WTC11 (cell line): ENCODE measurements at regions not wholly inside any gene's neighbourhood (a gene's known extent, or its start where the extent isn't known, plus 50 kb on each side); places are given as distances from the start of the nearest gene placed in this dataset.

Experiments
- ATAC-seq: fragments of 200-7000 bp; cut with Tn5 transposase; 2 replicates; pipeline ENCODE4 v1.10.0; 2021; ENCODE audit warnings: mild to moderate bottlenecking, moderate library complexity
- CTCF ChIA-PET: fragments of 300-600 bp; sonication (Branson Sonifier 250); formaldehyde crosslinking; loops from one replicate; lab custom pipeline; 2021; ENCODE audit warnings: antibody characterized with exemption; lab: Charles Lee
- POLR2A ChIA-PET: fragments of 350-600 bp; sonication (Branson Sonifier 250); formaldehyde crosslinking; loops from one replicate; lab custom pipeline; 2021; ENCODE audit warnings: antibody characterized with exemption; lab: Charles Lee
- DNase-seq: peaks from one replicate; pipeline ENCODE4 v3.0.0; 2021; ENCODE audit warnings: low spot score
- H3K27ac Mint-ChIP-seq: 2 replicates; pipeline ENCODE4 v1.8.0; 2021; ENCODE audit warnings: mixed read lengths
- H3K27me3 Mint-ChIP-seq: 2 replicates; pipeline ENCODE4 v1.8.0; 2021; ENCODE audit warnings: low read depth, mild to moderate bottlenecking, moderate library complexity, mixed read lengths
- H3K36me3 Mint-ChIP-seq: 2 replicates; pipeline ENCODE4 v1.8.0; 2021; ENCODE audit warnings: mixed read lengths
- H3K4me1 Mint-ChIP-seq: 2 replicates; pipeline ENCODE4 v1.8.0; 2022; ENCODE audit warnings: mixed read lengths
- H3K4me3 Mint-ChIP-seq: 2 replicates; pipeline ENCODE4 v1.8.0; 2021; ENCODE audit warnings: mild to moderate bottlenecking, moderate library complexity, mixed read lengths
- H3K9me3 Mint-ChIP-seq: 2 replicates; pipeline ENCODE4 v1.8.0; 2021; ENCODE audit warnings: mixed read lengths
- CBFB ChIP-seq: sonication (generic); formaldehyde crosslinking; IDR thresholded peaks from 2 replicates; pipeline ENCODE4 v1.8.1; 2022; ENCODE audit warnings: mild to moderate bottlenecking, low read depth, missing genetic modification reagents
- ELF4 ChIP-seq: sonication (generic); formaldehyde crosslinking; IDR thresholded peaks from 2 replicates; pipeline ENCODE4 v1.8.1; 2022; ENCODE audit warnings: low read depth, mild to moderate bottlenecking, moderate library complexity, missing genetic modification reagents
- ESRRA ChIP-seq: sonication (generic); formaldehyde crosslinking; IDR thresholded peaks from 2 replicates; pipeline ENCODE4 v1.8.1; 2022; ENCODE audit warnings: mild to moderate bottlenecking, missing genetic modification reagents, borderline replicate concordance
- ETV6 ChIP-seq: sonication (generic); formaldehyde crosslinking; IDR thresholded peaks from 2 replicates; pipeline ENCODE4 v1.8.1; 2022; ENCODE audit warnings: mild to moderate bottlenecking, missing genetic modification reagents
- FOXP1 ChIP-seq: sonication (generic); formaldehyde crosslinking; IDR thresholded peaks from 2 replicates; pipeline ENCODE4 v1.8.0; 2022; ENCODE audit warnings: missing genetic modification reagents, mild to moderate bottlenecking, moderate library complexity, borderline replicate concordance
- GRHL2 ChIP-seq: fragments of 250-450 bp; sonication (Bioruptor Pico); IDR thresholded peaks from 2 replicates; pipeline ENCODE4 v1.8.0; 2022; ENCODE audit warnings: mild to moderate bottlenecking, moderate library complexity; ENCODE audit not compliant: insufficient replicate concordance, severe bottlenecking
- IRF2 ChIP-seq: sonication (generic); formaldehyde crosslinking; IDR thresholded peaks from 2 replicates; pipeline ENCODE4 v1.8.0; 2022; ENCODE audit warnings: low read depth, missing genetic modification reagents, borderline replicate concordance
- JUN ChIP-seq: sonication (generic); formaldehyde crosslinking; IDR thresholded peaks from 2 replicates; pipeline ENCODE4 v1.8.0; 2023; ENCODE audit warnings: mild to moderate bottlenecking, missing genetic modification reagents
- KAT7 ChIP-seq: sonication (generic); formaldehyde crosslinking; IDR thresholded peaks from 2 replicates; pipeline ENCODE4 v1.8.1; 2023; ENCODE audit warnings: missing genetic modification reagents, mild to moderate bottlenecking, borderline replicate concordance
- NR1H2 ChIP-seq: sonication (generic); formaldehyde crosslinking; IDR thresholded peaks from 2 replicates; pipeline ENCODE4 v1.9.0; 2021; ENCODE audit warnings: mild to moderate bottlenecking, moderate library complexity, missing genetic modification reagents
- NR2C2 ChIP-seq: sonication (generic); formaldehyde crosslinking; IDR thresholded peaks from 2 replicates; pipeline ENCODE4 v1.8.0; 2022; ENCODE audit warnings: mild to moderate bottlenecking, missing genetic modification reagents
- OVOL2 ChIP-seq: fragments of 250-450 bp; sonication (Bioruptor Pico); IDR thresholded peaks from 2 replicates; pipeline ENCODE4 v1.9.0; 2021; ENCODE audit warnings: mild to moderate bottlenecking, borderline replicate concordance
- RORB ChIP-seq: fragments of 250-450 bp; sonication (Bioruptor Pico); IDR thresholded peaks from 2 replicates; pipeline ENCODE4 v1.9.0; 2021; ENCODE audit warnings: mild to moderate bottlenecking
- SP1 ChIP-seq: sonication (generic); formaldehyde crosslinking; conservative IDR thresholded peaks from 2 replicates; pipeline ENCODE4 v1.8.1; 2022; ENCODE audit warnings: missing genetic modification reagents
- TCF7 ChIP-seq: sonication (generic); formaldehyde crosslinking; IDR thresholded peaks from 2 replicates; pipeline ENCODE4 v1.8.0; 2022; ENCODE audit warnings: mild to moderate bottlenecking, low read depth, missing genetic modification reagents, moderate library complexity
- TEAD1 ChIP-seq: sonication (generic); formaldehyde crosslinking; IDR thresholded peaks from 2 replicates; pipeline ENCODE4 v1.8.0; 2022; ENCODE audit warnings: mild to moderate bottlenecking, missing genetic modification reagents
- ZNF121 ChIP-seq: sonication (generic); formaldehyde crosslinking; IDR thresholded peaks from 2 replicates; pipeline ENCODE4 v1.8.0; 2023; ENCODE audit warnings: missing genetic modification reagents
- ZNF219 ChIP-seq: sonication (generic); formaldehyde crosslinking; IDR thresholded peaks from 2 replicates; pipeline ENCODE4 v1.8.0; 2023; ENCODE audit warnings: missing genetic modification reagents, mild to moderate bottlenecking, borderline replicate concordance
- ZNF317 ChIP-seq: sonication (generic); formaldehyde crosslinking; IDR thresholded peaks from 2 replicates; pipeline ENCODE4 v1.8.1; 2023; ENCODE audit warnings: low read depth, mild to moderate bottlenecking, moderate library complexity, missing genetic modification reagents, borderline replicate concordance
- TF ChIP-seq, protein P1 (sequence below): sonication (generic); formaldehyde crosslinking; conservative IDR thresholded peaks from 2 replicates; pipeline ENCODE4 v1.8.1; 2022; ENCODE audit warnings: mild to moderate bottlenecking, missing genetic modification reagents
- TF ChIP-seq, protein P2 (sequence below): sonication (generic); formaldehyde crosslinking; IDR thresholded peaks from 2 replicates; pipeline ENCODE4 v1.8.0; 2023; ENCODE audit warnings: mild to moderate bottlenecking, missing genetic modification reagents
- TF ChIP-seq, protein P3 (sequence below): sonication (generic); formaldehyde crosslinking; IDR thresholded peaks from 2 replicates; pipeline ENCODE4 v1.8.0; 2022; ENCODE audit warnings: mild to moderate bottlenecking, missing genetic modification reagents
- TF ChIP-seq, protein P4 (sequence below): sonication (generic); formaldehyde crosslinking; IDR thresholded peaks from 2 replicates; pipeline ENCODE4 v1.8.1; 2023; ENCODE audit warnings: mild to moderate bottlenecking, missing genetic modification reagents, moderate library complexity

DNA sequence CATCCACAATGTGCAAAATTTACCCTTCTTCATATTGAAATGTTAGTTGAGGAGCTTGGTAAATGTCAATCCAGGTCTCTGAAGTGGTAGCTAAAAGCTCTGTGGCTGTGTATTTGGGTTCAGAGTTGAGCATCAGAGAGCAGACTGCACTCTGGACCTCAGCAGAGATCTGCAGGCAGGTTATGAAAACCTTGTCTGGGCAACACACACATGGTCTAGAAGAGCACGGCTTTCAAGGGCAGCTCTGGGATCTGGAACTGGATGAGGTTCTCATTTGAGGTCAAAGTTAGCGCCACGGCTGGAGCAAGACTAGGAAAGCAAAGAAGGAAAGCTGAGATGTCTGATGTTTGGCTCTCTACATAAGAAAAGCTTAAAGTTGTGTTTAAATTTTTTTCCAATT, 243.0 kb downstream of the SH3BP4 start:
- DNase-seq: no peak
- ChIA-PET CTCF (no interaction called here), POLR2A (no interaction called here)
- TF ChIP-seq ZNF121 (CRISPR knock-in tag) (no peak), SP1 (CRISPR knock-in tag) (no peak), TEAD1 (CRISPR knock-in tag) (no peak), NR1H2 (CRISPR knock-in tag) (no peak), GRHL2 (CRISPR knock-in tag) (no peak), ZNF317 (CRISPR knock-in tag) (no peak), OVOL2 (no peak), KAT7 (no peak), ELF4 (CRISPR knock-in tag) (no peak), ESRRA (no peak), FOXP1 (CRISPR knock-in tag) (no peak), CBFB (CRISPR knock-in tag) (no peak), IRF2 (CRISPR knock-in tag) (no peak), ETV6 (CRISPR knock-in tag) (no peak)
- TF ChIP-seq, protein P1, sequence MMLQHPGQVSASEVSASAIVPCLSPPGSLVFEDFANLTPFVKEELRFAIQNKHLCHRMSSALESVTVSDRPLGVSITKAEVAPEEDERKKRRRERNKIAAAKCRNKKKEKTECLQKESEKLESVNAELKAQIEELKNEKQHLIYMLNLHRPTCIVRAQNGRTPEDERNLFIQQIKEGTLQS (CRISPR knock-in tag): no peak
- TF ChIP-seq, protein P2, sequence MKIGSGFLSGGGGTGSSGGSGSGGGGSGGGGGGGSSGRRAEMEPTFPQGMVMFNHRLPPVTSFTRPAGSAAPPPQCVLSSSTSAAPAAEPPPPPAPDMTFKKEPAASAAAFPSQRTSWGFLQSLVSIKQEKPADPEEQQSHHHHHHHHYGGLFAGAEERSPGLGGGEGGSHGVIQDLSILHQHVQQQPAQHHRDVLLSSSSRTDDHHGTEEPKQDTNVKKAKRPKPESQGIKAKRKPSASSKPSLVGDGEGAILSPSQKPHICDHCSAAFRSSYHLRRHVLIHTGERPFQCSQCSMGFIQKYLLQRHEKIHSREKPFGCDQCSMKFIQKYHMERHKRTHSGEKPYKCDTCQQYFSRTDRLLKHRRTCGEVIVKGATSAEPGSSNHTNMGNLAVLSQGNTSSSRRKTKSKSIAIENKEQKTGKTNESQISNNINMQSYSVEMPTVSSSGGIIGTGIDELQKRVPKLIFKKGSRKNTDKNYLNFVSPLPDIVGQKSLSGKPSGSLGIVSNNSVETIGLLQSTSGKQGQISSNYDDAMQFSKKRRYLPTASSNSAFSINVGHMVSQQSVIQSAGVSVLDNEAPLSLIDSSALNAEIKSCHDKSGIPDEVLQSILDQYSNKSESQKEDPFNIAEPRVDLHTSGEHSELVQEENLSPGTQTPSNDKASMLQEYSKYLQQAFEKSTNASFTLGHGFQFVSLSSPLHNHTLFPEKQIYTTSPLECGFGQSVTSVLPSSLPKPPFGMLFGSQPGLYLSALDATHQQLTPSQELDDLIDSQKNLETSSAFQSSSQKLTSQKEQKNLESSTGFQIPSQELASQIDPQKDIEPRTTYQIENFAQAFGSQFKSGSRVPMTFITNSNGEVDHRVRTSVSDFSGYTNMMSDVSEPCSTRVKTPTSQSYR (CRISPR knock-in tag): no peak
- Mint-ChIP-seq H3K4me1 (no peaks in the 10 kb centered on the region), H3K9me3 (peaks cover 7% of the 10 kb centered on the region), H3K27me3 (peaks cover 3% of the 10 kb centered on the region), H3K27ac (no peak overlapping the region), H3K4me3 (no peak overlapping the region), H3K36me3 (no peaks in the 10 kb centered on the region)
- ATAC-seq: no peak

DNA sequence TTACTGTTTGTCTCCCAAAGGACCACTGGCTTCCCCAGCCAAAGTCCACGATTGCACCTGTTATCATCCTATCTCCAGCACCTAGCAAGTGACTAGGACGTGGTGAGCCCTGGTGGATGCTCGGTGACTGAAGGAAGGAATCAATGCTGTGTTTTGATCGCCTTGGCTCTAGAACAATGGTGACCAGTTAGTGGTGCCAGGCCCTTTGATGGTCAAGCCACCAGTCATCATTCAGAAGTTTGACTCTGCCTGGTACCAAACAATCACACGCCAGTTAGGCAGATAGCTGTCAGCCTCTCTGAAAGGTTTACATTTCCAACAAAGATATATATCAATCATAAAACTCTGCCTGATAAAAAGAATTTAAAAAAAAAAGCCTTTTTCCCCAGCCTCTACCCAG, 244.1 kb downstream of the SH3BP4 start:
- Mint-ChIP-seq H3K9me3 (peaks cover 7% of the 10 kb centered on the region), H3K4me3 (no peak overlapping the region), H3K27ac (no peak overlapping the region), H3K36me3 (no peaks in the 10 kb centered on the region), H3K27me3 (peaks cover 3% of the 10 kb centered on the region), H3K4me1 (no peaks in the 10 kb centered on the region)
- TF ChIP-seq, protein P3, sequence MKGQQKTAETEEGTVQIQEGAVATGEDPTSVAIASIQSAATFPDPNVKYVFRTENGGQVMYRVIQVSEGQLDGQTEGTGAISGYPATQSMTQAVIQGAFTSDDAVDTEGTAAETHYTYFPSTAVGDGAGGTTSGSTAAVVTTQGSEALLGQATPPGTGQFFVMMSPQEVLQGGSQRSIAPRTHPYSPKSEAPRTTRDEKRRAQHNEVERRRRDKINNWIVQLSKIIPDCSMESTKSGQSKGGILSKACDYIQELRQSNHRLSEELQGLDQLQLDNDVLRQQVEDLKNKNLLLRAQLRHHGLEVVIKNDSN (CRISPR knock-in tag): no peak
- TF ChIP-seq IRF2 (CRISPR knock-in tag) (no peak), CBFB (CRISPR knock-in tag) (no peak), JUN (CRISPR knock-in tag) (no peak), NR2C2 (CRISPR knock-in tag) (no peak), NR1H2 (CRISPR knock-in tag) (no peak), RORB (CRISPR knock-in tag) (no peak), ESRRA (no peak), TCF7 (CRISPR knock-in tag) (no peak), ZNF219 (no peak), ZNF317 (CRISPR knock-in tag) (no peak)
- POLR2A ChIA-PET: no interaction called here
- no peak for DNase-seq
- no peak for ATAC-seq
- CTCF ChIA-PET: no interaction called here

DNA sequence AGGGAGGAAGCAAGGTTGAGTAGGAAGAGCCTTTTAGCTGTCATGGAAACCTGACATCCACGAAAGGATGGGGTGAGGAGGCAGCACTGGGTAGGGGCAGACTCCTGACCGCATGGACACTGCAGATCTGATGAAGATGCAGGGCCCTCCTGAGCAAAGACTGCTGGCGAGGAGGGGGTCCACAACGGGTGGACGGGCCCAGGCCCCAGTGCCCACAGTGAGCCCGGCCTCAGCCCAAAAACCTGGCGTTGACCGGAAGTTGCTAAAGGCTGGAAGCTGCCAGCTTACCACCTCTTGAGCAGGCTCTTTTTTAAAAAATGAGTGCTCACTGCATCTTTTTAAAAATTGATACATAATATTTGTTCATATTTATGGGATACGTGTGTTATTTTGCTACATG, 247.3 kb downstream of the SH3BP4 start:
- POLR2A ChIA-PET: no interaction called here

More for the DNA sequence above, 247.3 kb downstream of the SH3BP4 start:
- ATAC-seq: no peak
- Mint-ChIP-seq H3K27me3 (peaks cover 3% of the 10 kb centered on the region), H3K4me1 (no peaks in the 10 kb centered on the region), H3K9me3 (peaks cover 6% of the 10 kb centered on the region; the same call in 1 of the 2 replicates)
- DNase-seq: no peak
- CTCF ChIA-PET: no interaction called here
- TF ChIP-seq, protein P4, sequence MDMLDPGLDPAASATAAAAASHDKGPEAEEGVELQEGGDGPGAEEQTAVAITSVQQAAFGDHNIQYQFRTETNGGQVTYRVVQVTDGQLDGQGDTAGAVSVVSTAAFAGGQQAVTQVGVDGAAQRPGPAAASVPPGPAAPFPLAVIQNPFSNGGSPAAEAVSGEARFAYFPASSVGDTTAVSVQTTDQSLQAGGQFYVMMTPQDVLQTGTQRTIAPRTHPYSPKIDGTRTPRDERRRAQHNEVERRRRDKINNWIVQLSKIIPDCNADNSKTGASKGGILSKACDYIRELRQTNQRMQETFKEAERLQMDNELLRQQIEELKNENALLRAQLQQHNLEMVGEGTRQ (CRISPR knock-in tag): no peak
- TF ChIP-seq, all 79 proteins: peak for 0
- Mint-ChIP-seq H3K4me3 (no peak overlapping the region), H3K36me3 (no peaks in the 10 kb centered on the region), H3K27ac (no peak overlapping the region)
